ENCODE measurements at regions not wholly inside any gene's neighbourhood (a gene's known extent, or its start where the extent isn't known, plus 50 kb on each side); places are given as distances from the start of the nearest gene placed in this dataset.
"Not testable (repeated sequence)": the region's sequence is repeated elsewhere in the genome, so short reads cannot be mapped to it uniquely, and the experiment has no call there.

GRCh38 chr11:122557163-122557562, 98.4 kb upstream of the UBASH3B start:
- TF ChIP-seq CTCF (IDR thresholded peaks at IDR 0.05 in 8 of 11, conservative IDR thresholded peaks at IDR 0.05 in 3 of 11); POLR2A (IDR thresholded peaks at IDR 0.05); POLR2AphosphoS5 (IDR thresholded peaks at IDR 0.05): not testable (repeated sequence)
